Glutamatergic neuron (in vitro differentiated cells): ENCODE measurements at regions not wholly inside any gene's neighbourhood (a gene's known extent, or its start where the extent isn't known, plus 50 kb on each side); places are given as distances from the start of the nearest gene placed in this dataset.

Experiments used
- DNase-seq: peaks from one replicate; pipeline ENCODE4 v3.0.0; 2022
- H3K27ac Mint-ChIP-seq: one replicate; pipeline ENCODE4 v1.8.0; 2020; ENCODE audit warnings: mild to moderate bottlenecking, mixed read lengths, inconsistent platforms; ENCODE audit not compliant: unreplicated experiment
- H3K27me3 Mint-ChIP-seq: one replicate; pipeline ENCODE4 v1.8.0; 2020; ENCODE audit warnings: mild to moderate bottlenecking, moderate library complexity, mixed read lengths, inconsistent platforms; ENCODE audit not compliant: unreplicated experiment
- H3K36me3 Mint-ChIP-seq: one replicate; pipeline ENCODE4 v1.8.0; 2020; ENCODE audit warnings: mild to moderate bottlenecking, mixed read lengths, inconsistent platforms; ENCODE audit not compliant: unreplicated experiment
- H3K4me1 Mint-ChIP-seq: one replicate; pipeline ENCODE4 v1.8.0; 2020; ENCODE audit warnings: mild to moderate bottlenecking, low read depth, mixed read lengths, inconsistent platforms; ENCODE audit not compliant: unreplicated experiment
- H3K4me3 Mint-ChIP-seq: one replicate; pipeline ENCODE4 v1.8.0; 2020; ENCODE audit warnings: mild to moderate bottlenecking, mixed read lengths, inconsistent platforms; ENCODE audit not compliant: unreplicated experiment
- H3K9me3 Mint-ChIP-seq: one replicate; pipeline ENCODE4 v1.8.0; 2020; ENCODE audit warnings: mild to moderate bottlenecking, moderate library complexity, mixed read lengths, inconsistent platforms; ENCODE audit not compliant: unreplicated experiment
- TF ChIP-seq, protein P1 (sequence below): fragments of 200-600 bp; sonication (generic); IDR thresholded peaks from one replicate; pipeline ENCODE4 v1.5.0; 2021; ENCODE audit not compliant: partially characterized antibody, unreplicated experiment

- H3K4me1 Mint-ChIP-seq = peaks cover 5% of the 10 kb centered on the region
- H3K27ac Mint-ChIP-seq = no peak overlapping the region
- H3K36me3 Mint-ChIP-seq = peaks cover 12% of the 10 kb centered on the region
- peaks cover 10% of the 10 kb centered on the region for H3K9me3 Mint-ChIP-seq
- peaks cover 4% of the 10 kb centered on the region for H3K27me3 Mint-ChIP-seq
- no peak for DNase-seq
- TF ChIP-seq, protein P1, sequence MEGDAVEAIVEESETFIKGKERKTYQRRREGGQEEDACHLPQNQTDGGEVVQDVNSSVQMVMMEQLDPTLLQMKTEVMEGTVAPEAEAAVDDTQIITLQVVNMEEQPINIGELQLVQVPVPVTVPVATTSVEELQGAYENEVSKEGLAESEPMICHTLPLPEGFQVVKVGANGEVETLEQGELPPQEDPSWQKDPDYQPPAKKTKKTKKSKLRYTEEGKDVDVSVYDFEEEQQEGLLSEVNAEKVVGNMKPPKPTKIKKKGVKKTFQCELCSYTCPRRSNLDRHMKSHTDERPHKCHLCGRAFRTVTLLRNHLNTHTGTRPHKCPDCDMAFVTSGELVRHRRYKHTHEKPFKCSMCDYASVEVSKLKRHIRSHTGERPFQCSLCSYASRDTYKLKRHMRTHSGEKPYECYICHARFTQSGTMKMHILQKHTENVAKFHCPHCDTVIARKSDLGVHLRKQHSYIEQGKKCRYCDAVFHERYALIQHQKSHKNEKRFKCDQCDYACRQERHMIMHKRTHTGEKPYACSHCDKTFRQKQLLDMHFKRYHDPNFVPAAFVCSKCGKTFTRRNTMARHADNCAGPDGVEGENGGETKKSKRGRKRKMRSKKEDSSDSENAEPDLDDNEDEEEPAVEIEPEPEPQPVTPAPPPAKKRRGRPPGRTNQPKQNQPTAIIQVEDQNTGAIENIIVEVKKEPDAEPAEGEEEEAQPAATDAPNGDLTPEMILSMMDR = no peak
- H3K4me3 Mint-ChIP-seq = no peak overlapping the region
These were observed 132.2 kb downstream of the TSN start for GRCh38 chr2:121887513-121888188.

DNA sequence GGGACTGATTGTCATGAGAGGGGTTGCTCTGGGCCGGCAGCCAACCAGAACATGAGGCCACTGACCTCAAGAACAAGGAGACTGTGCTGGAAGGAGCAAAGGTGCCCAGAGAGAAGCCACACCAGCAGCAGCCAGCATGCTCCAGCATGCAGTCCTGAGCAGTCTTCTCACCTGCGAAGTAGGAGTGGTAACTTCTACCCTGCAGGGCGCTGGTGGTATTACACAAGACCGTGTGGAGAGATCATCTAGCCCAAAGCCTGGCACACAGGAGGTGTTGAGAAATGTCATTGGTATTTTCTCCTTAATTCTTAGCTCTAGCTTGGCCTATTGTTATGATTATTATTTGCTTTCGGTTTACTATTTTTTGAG is 132.7 kb downstream of the TSN start:
- H3K36me3 Mint-ChIP-seq = peaks cover 12% of the 10 kb centered on the region
- TF ChIP-seq, protein P1 = peak; percentile 71
- no peak for DNase-seq

DNA sequence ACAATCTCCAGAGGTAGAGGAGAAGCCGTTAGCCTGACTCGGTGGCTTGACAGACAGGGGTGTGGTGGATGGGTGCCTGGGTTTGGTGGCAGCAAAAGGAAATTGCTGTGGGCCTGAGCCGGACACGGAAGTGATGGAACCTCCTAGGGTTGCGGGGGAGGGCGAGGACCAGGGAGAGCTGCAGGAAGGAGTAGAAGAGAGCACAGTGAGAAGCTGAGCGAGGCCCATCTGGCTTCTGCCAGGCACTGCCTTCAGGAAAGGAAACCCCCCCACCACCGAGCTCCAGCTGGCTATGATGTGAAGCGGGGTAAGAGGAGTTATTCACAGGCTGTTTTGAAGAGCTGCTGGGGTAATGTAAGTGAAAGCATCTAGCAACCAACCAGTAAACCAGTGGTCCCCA is 134.6 kb downstream of the TSN start:
- Mint-ChIP-seq H3K27me3 (peaks cover 4% of the 10 kb centered on the region), H3K9me3 (peaks cover 8% of the 10 kb centered on the region), H3K4me1 (peaks cover 3% of the 10 kb centered on the region), H3K4me3 (no peak overlapping the region), H3K27ac (no peak overlapping the region), H3K36me3 (peaks cover 12% of the 10 kb centered on the region)
- TF ChIP-seq, protein P1 = no peak
- DNase-seq = no peak

More for the DNA sequence above, 132.7 kb downstream of the TSN start:
- Mint-ChIP-seq H3K27ac (no peak overlapping the region), H3K9me3 (peaks cover 10% of the 10 kb centered on the region), H3K27me3 (peaks cover 4% of the 10 kb centered on the region), H3K4me1 (peaks cover 5% of the 10 kb centered on the region), H3K4me3 (no peak overlapping the region)

- Mint-ChIP-seq H3K27ac (no peak overlapping the region), H3K36me3 (peaks cover 6% of the 10 kb centered on the region), H3K9me3 (peaks cover 7% of the 10 kb centered on the region), H3K4me1 (peaks cover 1% of the 10 kb centered on the region), H3K27me3 (peaks cover 2% of the 10 kb centered on the region), H3K4me3 (no peak overlapping the region)
- TF ChIP-seq, protein P1 = no peak
- DNase-seq = no peak
These were observed 140.5 kb downstream of the TSN start for GRCh38 chr2:121895723-121896571.

DNA sequence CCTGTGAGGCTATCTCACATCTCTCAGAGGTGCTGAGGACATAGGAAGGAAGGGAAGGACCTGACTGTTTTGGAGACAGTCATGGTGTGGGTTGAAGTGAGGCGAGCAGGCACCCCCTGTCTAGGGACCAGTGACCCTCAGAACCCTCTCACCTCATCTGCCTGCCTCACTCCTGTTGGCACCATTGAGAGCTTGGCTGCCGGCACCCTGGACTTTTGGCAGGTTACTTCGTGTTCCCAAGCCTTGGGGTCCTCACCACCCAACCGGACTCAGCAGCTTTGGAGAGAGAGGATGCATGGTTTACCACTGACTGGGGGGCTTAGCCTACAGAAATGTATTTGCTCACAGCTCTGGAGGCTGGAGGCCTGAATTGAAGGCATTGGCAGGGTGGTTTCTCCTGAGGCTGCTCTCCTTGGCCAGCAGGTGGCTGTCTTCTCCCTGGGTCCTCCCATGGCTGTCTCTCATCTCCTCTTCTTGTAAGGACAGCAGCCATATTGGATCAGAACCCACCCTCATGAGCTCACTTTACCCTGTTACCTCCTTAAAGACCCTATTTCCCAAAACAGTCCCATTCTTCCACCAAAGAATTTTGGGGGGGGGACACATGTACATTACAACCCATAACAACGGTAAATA is 142.0 kb downstream of the TSN start:
- peaks cover 1% of the 10 kb centered on the region for H3K4me1 Mint-ChIP-seq
- DNase-seq = no peak
- TF ChIP-seq, protein P1 = peak; percentile 28
- H3K9me3 Mint-ChIP-seq = peaks cover 3% of the 10 kb centered on the region
- peaks cover 2% of the 10 kb centered on the region for H3K27me3 Mint-ChIP-seq
- no peak overlapping the region for H3K4me3 Mint-ChIP-seq
- no peak overlapping the region for H3K27ac Mint-ChIP-seq
- no peaks in the 10 kb centered on the region for H3K36me3 Mint-ChIP-seq
